DND-41 (cell line): ENCODE measurements at regions not wholly inside any gene's neighbourhood (a gene's known extent, or its start where the extent isn't known, plus 50 kb on each side); places are given as distances from the start of the nearest gene placed in this dataset.

Source experiments
- ATAC-seq: fragments of 200-7000 bp; cut with Tn5 transposase; 3 replicates; pipeline ENCODE4 v1.9.1; 2021; ENCODE audit warnings: low read depth; ENCODE audit not compliant: insufficient read depth
- DNase-seq: peaks from one replicate; pipeline ENCODE4 v3.0.0-alpha.2; 2020
- H2AFZ ChIP-seq: 2 replicates; pipeline ENCODE4 v1.6.0; 2012; ENCODE audit warnings: low read depth, low read length
- H3K27ac ChIP-seq: 2 replicates; pipeline ENCODE4 v1.5.1; 2012; ENCODE audit warnings: low read length, inconsistent platforms
- H3K27me3 ChIP-seq: fragments of 200-600 bp; sonication (generic); 2 replicates; pipeline ENCODE4 v1.6.0; 2012; ENCODE audit warnings: low read length, mild to moderate bottlenecking, inconsistent platforms; ENCODE audit not compliant: insufficient read depth, poor library complexity
- H3K36me3 ChIP-seq: 2 replicates; pipeline ENCODE4 v1.5.1; 2012; ENCODE audit warnings: low read length, inconsistent platforms; ENCODE audit not compliant: insufficient read depth
- H3K4me1 ChIP-seq: 2 replicates; pipeline ENCODE4 v1.5.1; 2012; ENCODE audit warnings: mild to moderate bottlenecking, low read length; ENCODE audit not compliant: insufficient read depth
- H3K4me2 ChIP-seq: 2 replicates; pipeline ENCODE4 v1.6.0; 2012; ENCODE audit warnings: mild to moderate bottlenecking, moderate library complexity, low read length, inconsistent platforms; ENCODE audit not compliant: insufficient read depth
- H3K4me3 ChIP-seq, 2 experiments: fragments of 200-600 bp in 1 of 2; shearing (Covaris generic) in 1 of 2; 2 replicates each; pipeline ENCODE4 v1.5.1; 2012 to 2016; ENCODE audit warnings: inconsistent platforms in 2 of 2, low read length in 2 of 2, mild to moderate bottlenecking in 2 of 2, low read depth in 1 of 2, moderate library complexity in 1 of 2
- H3K79me2 ChIP-seq: 2 replicates; pipeline ENCODE4 v1.6.0; 2012; ENCODE audit warnings: low read length, inconsistent platforms; ENCODE audit not compliant: insufficient read depth
- H3K9ac ChIP-seq: 2 replicates; pipeline ENCODE4 v1.6.0; 2012; ENCODE audit warnings: low read depth, mild to moderate bottlenecking, inconsistent platforms, low read length, moderate library complexity
- H3K9me3 ChIP-seq: 2 replicates; pipeline ENCODE4 v1.5.1; 2012; ENCODE audit warnings: low read length, moderate library complexity, mild to moderate bottlenecking, inconsistent platforms; ENCODE audit not compliant: insufficient read depth, severe bottlenecking
- H4K20me1 ChIP-seq: 2 replicates; pipeline ENCODE4 v1.6.0; 2012; ENCODE audit warnings: low read length; ENCODE audit not compliant: insufficient read depth
- CTCF ChIP-seq: IDR thresholded peaks from 2 replicates; pipeline ENCODE4 v1.5.1; 2012; ENCODE audit warnings: borderline replicate concordance, low read length, moderate library complexity, mild to moderate bottlenecking; ENCODE audit not compliant: poor library complexity, severe bottlenecking; ENCODE audit errors: extremely low read depth
- EZH2 ChIP-seq: IDR thresholded peaks from 3 replicates; pipeline ENCODE4 v1.6.1; 2012; ENCODE audit warnings: borderline replicate concordance, low read depth, mild to moderate bottlenecking, moderate library complexity, low read length, inconsistent platforms; ENCODE audit not compliant: severe bottlenecking

GRCh38 chr20:11304795-11305194, 612.9 kb upstream of the BTBD3 start:
- H4K20me1 ChIP-seq, result no peaks in the 10 kb centered on the region
- no peak overlapping the region for H3K27ac ChIP-seq
- no peaks in the 10 kb centered on the region for H3K27me3 ChIP-seq
- no peaks in the 10 kb centered on the region for H3K4me1 ChIP-seq
- H3K9me3 ChIP-seq, result no peaks in the 10 kb centered on the region
- H3K4me2 ChIP-seq, result no peak overlapping the region
- H3K9ac ChIP-seq, result no peak overlapping the region
- no peaks in the 10 kb centered on the region for H3K79me2 ChIP-seq
- DNase-seq (no peak), ATAC-seq (no peak)
- no peaks in the 10 kb centered on the region for H3K36me3 ChIP-seq
- H2AFZ ChIP-seq, result no peak overlapping the region
- TF ChIP-seq CTCF (no peak), EZH2 (no peak)
- H3K4me3 ChIP-seq, result no peak overlapping the region

- no peak overlapping the region for H3K4me3 ChIP-seq
- no peak overlapping the region for H3K9ac ChIP-seq
- DNase-seq, result no peak
- H3K4me1 ChIP-seq, result no peaks in the 10 kb centered on the region
- no peaks in the 10 kb centered on the region for H3K36me3 ChIP-seq
- no peaks in the 10 kb centered on the region for H3K27me3 ChIP-seq
- H3K27ac ChIP-seq, result no peak overlapping the region
- H3K9me3 ChIP-seq, result no peaks in the 10 kb centered on the region
- ATAC-seq, result no peak
- H3K79me2 ChIP-seq, result no peaks in the 10 kb centered on the region
- no peak for TF ChIP-seq EZH2
- no peak for TF ChIP-seq CTCF
- H2AFZ ChIP-seq, result no peak overlapping the region
- no peak overlapping the region for H3K4me2 ChIP-seq
- no peaks in the 10 kb centered on the region for H4K20me1 ChIP-seq
Observed at GRCh38 chr20:11305406-11305805, 612.3 kb upstream of the BTBD3 start.

- no peak for ATAC-seq
- H2AFZ ChIP-seq, result no peak overlapping the region
- no peak overlapping the region for H3K4me3 ChIP-seq
- TF ChIP-seq EZH2, result no peak
- no peak for TF ChIP-seq CTCF
- H3K27ac ChIP-seq, result no peak overlapping the region
- no peak for DNase-seq
- H3K9me3 ChIP-seq, result no peaks in the 10 kb centered on the region
- no peak overlapping the region for H3K9ac ChIP-seq
- H3K36me3 ChIP-seq, result no peaks in the 10 kb centered on the region
- no peaks in the 10 kb centered on the region for H3K4me1 ChIP-seq
- H3K4me2 ChIP-seq, result no peak overlapping the region
- H3K79me2 ChIP-seq, result no peaks in the 10 kb centered on the region
- H4K20me1 ChIP-seq, result no peaks in the 10 kb centered on the region
- no peaks in the 10 kb centered on the region for H3K27me3 ChIP-seq
Observed at GRCh38 chr20:11311659-11312224, 606.0 kb upstream of the BTBD3 start.

- H3K4me1 ChIP-seq, result no peaks in the 10 kb centered on the region
- H2AFZ ChIP-seq, result no peak overlapping the region
- H3K9ac ChIP-seq, result no peak overlapping the region
- DNase-seq (no peak), ATAC-seq (no peak)
- no peaks in the 10 kb centered on the region for H4K20me1 ChIP-seq
- H3K79me2 ChIP-seq, result no peaks in the 10 kb centered on the region
- H3K4me2 ChIP-seq, result no peak overlapping the region
- no peaks in the 10 kb centered on the region for H3K27me3 ChIP-seq
- H3K27ac ChIP-seq, result no peak overlapping the region
- peaks cover 3% of the 10 kb centered on the region for H3K9me3 ChIP-seq
- no peak overlapping the region for H3K4me3 ChIP-seq
- no peaks in the 10 kb centered on the region for H3K36me3 ChIP-seq
- TF ChIP-seq EZH2 (no peak), CTCF (no peak)
Observed at GRCh38 chr20:11315525-11315924, 602.2 kb upstream of the BTBD3 start.
